H1 (cell line): ENCODE measurements at regions not wholly inside any gene's neighbourhood (a gene's known extent, or its start where the extent isn't known, plus 50 kb on each side); places are given as distances from the start of the nearest gene placed in this dataset.

ENCODE experiments used
- BRCA1 ChIP-seq: IDR thresholded peaks from 2 replicates; pipeline ENCODE4 v1.6.1; 2012; ENCODE audit warnings: low read depth, low read length, improper control_type of control experiment
- KDM5A ChIP-seq: fragments of 200-600 bp; IDR thresholded peaks from 2 replicates; pipeline ENCODE4 v1.7.1; 2012; ENCODE audit warnings: mild to moderate bottlenecking, low read length, inconsistent platforms, mixed read lengths
- SIRT6 ChIP-seq: IDR thresholded peaks from one replicate; pipeline ENCODE4 v1.7.1; 2012; ENCODE audit warnings: low read length, inconsistent platforms
- TF ChIP-seq, protein P1 (sequence below): fragments of 300-600 bp; sonication (generic); IDR thresholded peaks from 2 replicates; pipeline ENCODE4 v1.7.1; 2012; ENCODE audit warnings: low read length, moderate library complexity, mild to moderate bottlenecking, inconsistent platforms; ENCODE audit not compliant: insufficient replicate concordance
- TF ChIP-seq, protein P2 (sequence below): IDR thresholded peaks from 2 replicates; pipeline ENCODE4 v1.6.1; 2012; ENCODE audit warnings: inconsistent platforms

DNA sequence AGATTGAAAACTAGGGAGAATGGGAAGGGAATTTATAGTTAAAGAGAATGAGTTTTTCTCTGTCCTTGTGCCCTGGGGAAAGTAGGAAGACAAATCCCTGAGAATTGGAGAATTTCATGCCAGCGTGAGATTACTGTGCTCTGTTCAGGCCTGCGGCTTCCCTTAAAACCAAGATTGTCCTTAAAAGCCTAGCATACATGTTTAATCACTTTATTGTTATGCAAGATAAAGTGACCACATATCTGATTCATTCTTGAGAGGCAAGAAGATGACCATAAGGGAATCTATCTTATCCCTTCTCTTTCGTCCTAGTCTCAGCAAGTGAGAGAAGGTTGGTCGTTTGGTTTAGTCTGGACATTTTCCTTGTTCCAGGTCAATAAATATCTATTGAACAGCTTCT lies 75.9 kb downstream of the ADCYAP1 start (continued):
- TF ChIP-seq, protein P1, sequence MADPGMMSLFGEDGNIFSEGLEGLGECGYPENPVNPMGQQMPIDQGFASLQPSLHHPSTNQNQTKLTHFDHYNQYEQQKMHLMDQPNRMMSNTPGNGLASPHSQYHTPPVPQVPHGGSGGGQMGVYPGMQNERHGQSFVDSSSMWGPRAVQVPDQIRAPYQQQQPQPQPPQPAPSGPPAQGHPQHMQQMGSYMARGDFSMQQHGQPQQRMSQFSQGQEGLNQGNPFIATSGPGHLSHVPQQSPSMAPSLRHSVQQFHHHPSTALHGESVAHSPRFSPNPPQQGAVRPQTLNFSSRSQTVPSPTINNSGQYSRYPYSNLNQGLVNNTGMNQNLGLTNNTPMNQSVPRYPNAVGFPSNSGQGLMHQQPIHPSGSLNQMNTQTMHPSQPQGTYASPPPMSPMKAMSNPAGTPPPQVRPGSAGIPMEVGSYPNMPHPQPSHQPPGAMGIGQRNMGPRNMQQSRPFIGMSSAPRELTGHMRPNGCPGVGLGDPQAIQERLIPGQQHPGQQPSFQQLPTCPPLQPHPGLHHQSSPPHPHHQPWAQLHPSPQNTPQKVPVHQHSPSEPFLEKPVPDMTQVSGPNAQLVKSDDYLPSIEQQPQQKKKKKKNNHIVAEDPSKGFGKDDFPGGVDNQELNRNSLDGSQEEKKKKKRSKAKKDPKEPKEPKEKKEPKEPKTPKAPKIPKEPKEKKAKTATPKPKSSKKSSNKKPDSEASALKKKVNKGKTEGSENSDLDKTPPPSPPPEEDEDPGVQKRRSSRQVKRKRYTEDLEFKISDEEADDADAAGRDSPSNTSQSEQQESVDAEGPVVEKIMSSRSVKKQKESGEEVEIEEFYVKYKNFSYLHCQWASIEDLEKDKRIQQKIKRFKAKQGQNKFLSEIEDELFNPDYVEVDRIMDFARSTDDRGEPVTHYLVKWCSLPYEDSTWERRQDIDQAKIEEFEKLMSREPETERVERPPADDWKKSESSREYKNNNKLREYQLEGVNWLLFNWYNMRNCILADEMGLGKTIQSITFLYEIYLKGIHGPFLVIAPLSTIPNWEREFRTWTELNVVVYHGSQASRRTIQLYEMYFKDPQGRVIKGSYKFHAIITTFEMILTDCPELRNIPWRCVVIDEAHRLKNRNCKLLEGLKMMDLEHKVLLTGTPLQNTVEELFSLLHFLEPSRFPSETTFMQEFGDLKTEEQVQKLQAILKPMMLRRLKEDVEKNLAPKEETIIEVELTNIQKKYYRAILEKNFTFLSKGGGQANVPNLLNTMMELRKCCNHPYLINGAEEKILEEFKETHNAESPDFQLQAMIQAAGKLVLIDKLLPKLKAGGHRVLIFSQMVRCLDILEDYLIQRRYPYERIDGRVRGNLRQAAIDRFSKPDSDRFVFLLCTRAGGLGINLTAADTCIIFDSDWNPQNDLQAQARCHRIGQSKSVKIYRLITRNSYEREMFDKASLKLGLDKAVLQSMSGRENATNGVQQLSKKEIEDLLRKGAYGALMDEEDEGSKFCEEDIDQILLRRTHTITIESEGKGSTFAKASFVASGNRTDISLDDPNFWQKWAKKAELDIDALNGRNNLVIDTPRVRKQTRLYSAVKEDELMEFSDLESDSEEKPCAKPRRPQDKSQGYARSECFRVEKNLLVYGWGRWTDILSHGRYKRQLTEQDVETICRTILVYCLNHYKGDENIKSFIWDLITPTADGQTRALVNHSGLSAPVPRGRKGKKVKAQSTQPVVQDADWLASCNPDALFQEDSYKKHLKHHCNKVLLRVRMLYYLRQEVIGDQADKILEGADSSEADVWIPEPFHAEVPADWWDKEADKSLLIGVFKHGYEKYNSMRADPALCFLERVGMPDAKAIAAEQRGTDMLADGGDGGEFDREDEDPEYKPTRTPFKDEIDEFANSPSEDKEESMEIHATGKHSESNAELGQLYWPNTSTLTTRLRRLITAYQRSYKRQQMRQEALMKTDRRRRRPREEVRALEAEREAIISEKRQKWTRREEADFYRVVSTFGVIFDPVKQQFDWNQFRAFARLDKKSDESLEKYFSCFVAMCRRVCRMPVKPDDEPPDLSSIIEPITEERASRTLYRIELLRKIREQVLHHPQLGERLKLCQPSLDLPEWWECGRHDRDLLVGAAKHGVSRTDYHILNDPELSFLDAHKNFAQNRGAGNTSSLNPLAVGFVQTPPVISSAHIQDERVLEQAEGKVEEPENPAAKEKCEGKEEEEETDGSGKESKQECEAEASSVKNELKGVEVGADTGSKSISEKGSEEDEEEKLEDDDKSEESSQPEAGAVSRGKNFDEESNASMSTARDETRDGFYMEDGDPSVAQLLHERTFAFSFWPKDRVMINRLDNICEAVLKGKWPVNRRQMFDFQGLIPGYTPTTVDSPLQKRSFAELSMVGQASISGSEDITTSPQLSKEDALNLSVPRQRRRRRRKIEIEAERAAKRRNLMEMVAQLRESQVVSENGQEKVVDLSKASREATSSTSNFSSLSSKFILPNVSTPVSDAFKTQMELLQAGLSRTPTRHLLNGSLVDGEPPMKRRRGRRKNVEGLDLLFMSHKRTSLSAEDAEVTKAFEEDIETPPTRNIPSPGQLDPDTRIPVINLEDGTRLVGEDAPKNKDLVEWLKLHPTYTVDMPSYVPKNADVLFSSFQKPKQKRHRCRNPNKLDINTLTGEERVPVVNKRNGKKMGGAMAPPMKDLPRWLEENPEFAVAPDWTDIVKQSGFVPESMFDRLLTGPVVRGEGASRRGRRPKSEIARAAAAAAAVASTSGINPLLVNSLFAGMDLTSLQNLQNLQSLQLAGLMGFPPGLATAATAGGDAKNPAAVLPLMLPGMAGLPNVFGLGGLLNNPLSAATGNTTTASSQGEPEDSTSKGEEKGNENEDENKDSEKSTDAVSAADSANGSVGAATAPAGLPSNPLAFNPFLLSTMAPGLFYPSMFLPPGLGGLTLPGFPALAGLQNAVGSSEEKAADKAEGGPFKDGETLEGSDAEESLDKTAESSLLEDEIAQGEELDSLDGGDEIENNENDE, result no peak
- TF ChIP-seq, protein P2, sequence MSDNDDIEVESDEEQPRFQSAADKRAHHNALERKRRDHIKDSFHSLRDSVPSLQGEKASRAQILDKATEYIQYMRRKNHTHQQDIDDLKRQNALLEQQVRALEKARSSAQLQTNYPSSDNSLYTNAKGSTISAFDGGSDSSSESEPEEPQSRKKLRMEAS, result no peak
- TF ChIP-seq BRCA1, result no peak
- TF ChIP-seq KDM5A, result no peak
- no peak for TF ChIP-seq SIRT6
